ENCODE measurements at regions not wholly inside any gene's neighbourhood (a gene's known extent, or its start where the extent isn't known, plus 50 kb on each side); places are given as distances from the start of the nearest gene placed in this dataset.

DNA sequence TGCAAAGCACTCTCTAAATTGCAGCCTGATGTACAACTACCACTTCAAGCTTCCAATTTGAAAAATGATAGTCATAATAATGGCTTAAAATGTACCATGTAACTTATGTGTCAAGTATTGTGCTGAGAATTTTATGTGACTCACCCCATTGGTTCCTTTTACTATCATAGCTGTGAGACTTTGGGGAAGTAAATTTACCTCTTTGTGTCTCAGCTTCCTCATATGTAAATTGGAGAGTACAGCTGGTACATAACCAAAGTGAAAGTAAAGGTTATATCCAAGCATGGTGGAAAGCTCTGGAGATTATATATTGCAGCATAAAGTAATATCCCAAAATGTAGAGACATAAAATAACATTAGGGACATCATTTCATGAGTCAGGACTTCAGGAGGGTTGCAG lies 2200.4 kb upstream of the C9orf72 start:
- no peak overlapping the region for H2AFZ ChIP-seq (ENCODE audit: low read depth, low read length)
- no peaks in the 10 kb centered on the region for H3K79me2 ChIP-seq (ENCODE audit: control insufficient read depth, insufficient read depth, low read length)
- no peaks in the 10 kb centered on the region for H4K20me1 ChIP-seq (replicated peaks; ENCODE audit: control insufficient read depth, extremely low read depth, insufficient read depth, low read length)
- no peak overlapping the region for H3K4me3 ChIP-seq (replicated peaks in 1 of 3; ENCODE audit: insufficient read depth in 1 of 3, low read depth in 1 of 3, low read length in 3 of 3)
- ChIA-PET POLR2A (no interaction called here), CTCF (interaction anchor here (0.8 kb wide), 1 partner anchor 18 kb away, joined by 3 read pairs; no protein-coding TSS in a partner anchor)
- H3K9me3 ChIP-seq (replicated peaks; ENCODE audit: control insufficient read depth, insufficient read depth, low read length) = peaks cover 3% of the 10 kb centered on the region
- H3K36me3 ChIP-seq (ENCODE audit: control insufficient read depth in 2 of 2, extremely low read depth in 1 of 2, insufficient read depth in 2 of 2, low read length in 2 of 2) = no peaks in the 10 kb centered on the region
- H3K27ac ChIP-seq (ENCODE audit: insufficient read depth, low read depth, low read length) = no peak overlapping the region
- dilution Hi-C loops (cut with MboI; ENCODE audit: extremely low pct_ligation_motif_present, low sequenced_read_pairs) = no loop called here
- intact Hi-C loops (cut with micrococcal nuclease) = no loop called here
- no peaks in the 10 kb centered on the region for H3K4me1 ChIP-seq (ENCODE audit: control insufficient read depth, extremely low read depth, insufficient read depth, low read length)
- TF ChIP-seq JUN (IDR thresholded peaks at IDR 0.05; ENCODE audit: borderline replicate concordance, insufficient read depth, insufficient read length, low read depth) (no peak), MYC (IDR thresholded peaks at IDR 0.05; ENCODE audit: low read depth, low read length) (no peak), GATA2 (IDR thresholded peaks at IDR 0.05; ENCODE audit: insufficient read depth, insufficient read length, low read depth, low read length) (no peak), POLR2A (IDR thresholded peaks at IDR 0.05; ENCODE audit: low read depth, low read length) (no peak), EZH2 (IDR thresholded peaks at IDR 0.05; ENCODE audit: borderline replicate concordance, low read depth, low read length, severe bottlenecking) (no peak)
- TF ChIP-seq, protein P1, sequence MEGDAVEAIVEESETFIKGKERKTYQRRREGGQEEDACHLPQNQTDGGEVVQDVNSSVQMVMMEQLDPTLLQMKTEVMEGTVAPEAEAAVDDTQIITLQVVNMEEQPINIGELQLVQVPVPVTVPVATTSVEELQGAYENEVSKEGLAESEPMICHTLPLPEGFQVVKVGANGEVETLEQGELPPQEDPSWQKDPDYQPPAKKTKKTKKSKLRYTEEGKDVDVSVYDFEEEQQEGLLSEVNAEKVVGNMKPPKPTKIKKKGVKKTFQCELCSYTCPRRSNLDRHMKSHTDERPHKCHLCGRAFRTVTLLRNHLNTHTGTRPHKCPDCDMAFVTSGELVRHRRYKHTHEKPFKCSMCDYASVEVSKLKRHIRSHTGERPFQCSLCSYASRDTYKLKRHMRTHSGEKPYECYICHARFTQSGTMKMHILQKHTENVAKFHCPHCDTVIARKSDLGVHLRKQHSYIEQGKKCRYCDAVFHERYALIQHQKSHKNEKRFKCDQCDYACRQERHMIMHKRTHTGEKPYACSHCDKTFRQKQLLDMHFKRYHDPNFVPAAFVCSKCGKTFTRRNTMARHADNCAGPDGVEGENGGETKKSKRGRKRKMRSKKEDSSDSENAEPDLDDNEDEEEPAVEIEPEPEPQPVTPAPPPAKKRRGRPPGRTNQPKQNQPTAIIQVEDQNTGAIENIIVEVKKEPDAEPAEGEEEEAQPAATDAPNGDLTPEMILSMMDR (IDR thresholded peaks at IDR 0.05; ENCODE audit: extremely low read depth in 1 of 2, insufficient read depth in 1 of 2, low read depth in 1 of 2, low read length in 2 of 2) = no peak
- FAIRE-seq (no peak), DNase-seq (ENCODE audit: low read depth, low spot score) (no peak)
- no peaks in the 10 kb centered on the region for H3K27me3 ChIP-seq (ENCODE audit: control insufficient read depth in 2 of 2, insufficient read depth in 2 of 2, low read length in 2 of 2)
- H3K9ac ChIP-seq (replicated peaks; ENCODE audit: extremely low read depth, insufficient read depth, low read length) = no peak overlapping the region
- H3K4me2 ChIP-seq (ENCODE audit: insufficient read depth, low read length) = no peak overlapping the region
- no peaks in the 10 kb centered on the region for H3K9me1 ChIP-seq (replicated peaks; ENCODE audit: control insufficient read depth, extremely low read depth, insufficient read depth, low read length)
- no TSS peak for BruUV-seq (replicated peaks)

DNA sequence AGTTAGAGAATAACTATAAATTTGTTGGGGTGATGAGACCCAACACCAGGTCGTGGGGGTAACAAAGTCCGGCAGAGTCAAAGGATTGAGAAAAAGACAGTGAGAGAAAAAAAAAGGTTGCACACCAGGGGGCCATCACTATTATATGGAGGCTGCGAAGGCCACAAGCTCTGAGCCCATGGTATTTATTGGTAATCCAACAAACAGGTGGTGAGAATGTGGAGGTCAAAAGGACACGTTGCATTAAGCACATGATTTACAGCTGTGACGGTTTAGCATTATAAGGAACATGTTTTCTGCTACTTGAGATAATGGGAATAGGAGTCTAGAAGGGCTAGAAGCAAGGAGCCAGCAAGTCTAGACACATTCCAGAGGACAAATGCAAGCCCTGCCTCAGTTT lies 2202.2 kb upstream of the C9orf72 start:
- TF ChIP-seq GATA2 (IDR thresholded peaks at IDR 0.05; ENCODE audit: insufficient read depth, insufficient read length, low read depth, low read length) (no peak), POLR2AphosphoS5 (IDR thresholded peaks at IDR 0.05; ENCODE audit: insufficient read depth, low read depth, low read length) (no peak), FOS (IDR thresholded peaks at IDR 0.05; ENCODE audit: borderline replicate concordance, insufficient read depth, low read length) (no peak), MYC (IDR thresholded peaks at IDR 0.05; ENCODE audit: low read depth, low read length) (no peak), JUN (IDR thresholded peaks at IDR 0.05; ENCODE audit: borderline replicate concordance, insufficient read depth, insufficient read length, low read depth) (no peak), EZH2 (IDR thresholded peaks at IDR 0.05; ENCODE audit: borderline replicate concordance, low read depth, low read length, severe bottlenecking) (no peak), POLR2A (IDR thresholded peaks at IDR 0.05; ENCODE audit: low read depth, low read length) (no peak)
- TF ChIP-seq, protein P2, sequence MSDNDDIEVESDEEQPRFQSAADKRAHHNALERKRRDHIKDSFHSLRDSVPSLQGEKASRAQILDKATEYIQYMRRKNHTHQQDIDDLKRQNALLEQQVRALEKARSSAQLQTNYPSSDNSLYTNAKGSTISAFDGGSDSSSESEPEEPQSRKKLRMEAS (IDR thresholded peaks at IDR 0.05; ENCODE audit: insufficient read depth, insufficient read length) = no peak
- TF ChIP-seq, protein P1 (IDR thresholded peaks at IDR 0.05; ENCODE audit: extremely low read depth in 1 of 2, insufficient read depth in 1 of 2, low read depth in 1 of 2, low read length in 2 of 2) = no peak
- no peak overlapping the region for H3K4me3 ChIP-seq (replicated peaks in 1 of 3; ENCODE audit: insufficient read depth in 1 of 3, low read depth in 1 of 3, low read length in 3 of 3)
- CTCF ChIA-PET = no interaction called here

More for the DNA sequence above, 2202.2 kb upstream of the C9orf72 start:
- H3K27me3 ChIP-seq (ENCODE audit: control insufficient read depth in 2 of 2, insufficient read depth in 2 of 2, low read length in 2 of 2) = no peaks in the 10 kb centered on the region
- FAIRE-seq = no peak
- H3K27ac ChIP-seq (ENCODE audit: insufficient read depth, low read depth, low read length) = no peak overlapping the region
- H4K20me1 ChIP-seq (replicated peaks; ENCODE audit: control insufficient read depth, extremely low read depth, insufficient read depth, low read length) = no peaks in the 10 kb centered on the region
- no peak overlapping the region for H3K9ac ChIP-seq (replicated peaks; ENCODE audit: extremely low read depth, insufficient read depth, low read length)
- intact Hi-C loops (cut with micrococcal nuclease) (no loop called here), dilution Hi-C loops (cut with MboI; ENCODE audit: extremely low pct_ligation_motif_present, low sequenced_read_pairs) (no loop called here)
- H3K9me3 ChIP-seq (replicated peaks; ENCODE audit: control insufficient read depth, insufficient read depth, low read length) = peaks cover 3% of the 10 kb centered on the region
- H3K79me2 ChIP-seq (ENCODE audit: control insufficient read depth, insufficient read depth, low read length) = no peaks in the 10 kb centered on the region
- H3K4me1 ChIP-seq (ENCODE audit: control insufficient read depth, extremely low read depth, insufficient read depth, low read length) = no peaks in the 10 kb centered on the region
- no TSS peak for BruUV-seq (replicated peaks)
- DNase-seq (ENCODE audit: low read depth, low spot score) = no peak
- H2AFZ ChIP-seq (ENCODE audit: low read depth, low read length) = no peak overlapping the region
- H3K36me3 ChIP-seq (ENCODE audit: control insufficient read depth in 2 of 2, extremely low read depth in 1 of 2, insufficient read depth in 2 of 2, low read length in 2 of 2) = no peaks in the 10 kb centered on the region
- H3K4me2 ChIP-seq (ENCODE audit: insufficient read depth, low read length) = no peak overlapping the region
- no peaks in the 10 kb centered on the region for H3K9me1 ChIP-seq (replicated peaks; ENCODE audit: control insufficient read depth, extremely low read depth, insufficient read depth, low read length)
- POLR2A ChIA-PET = no interaction called here
